ENCODE measurements at regions not wholly inside any gene's neighbourhood (a gene's known extent, or its start where the extent isn't known, plus 50 kb on each side); places are given as distances from the start of the nearest gene placed in this dataset.

DNA sequence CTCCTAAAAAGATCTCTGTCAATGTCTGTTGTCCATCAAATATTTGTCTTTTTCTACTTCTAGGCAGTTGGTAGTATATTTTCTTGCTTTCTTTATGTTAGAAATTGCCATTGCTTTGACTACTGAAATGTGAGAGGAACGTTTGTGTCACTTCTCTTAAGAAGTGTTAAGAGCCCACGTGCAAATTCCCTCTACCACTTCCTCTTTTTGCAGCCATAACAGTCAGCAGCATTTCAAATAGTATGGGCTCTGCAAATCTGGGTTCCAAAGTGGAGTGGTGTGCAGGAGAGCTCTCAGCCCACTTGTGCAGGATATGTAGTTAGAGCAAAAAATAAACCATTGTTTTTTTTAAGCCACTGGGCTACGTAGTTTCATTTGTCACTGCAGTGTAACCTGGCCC is 314.0 kb downstream of the MEIS1 start:
- Histone ChIP-seq H2AFZ (no peak overlapping the region), H3K79me2 (no peaks in the 10 kb centered on the region)

DNA sequence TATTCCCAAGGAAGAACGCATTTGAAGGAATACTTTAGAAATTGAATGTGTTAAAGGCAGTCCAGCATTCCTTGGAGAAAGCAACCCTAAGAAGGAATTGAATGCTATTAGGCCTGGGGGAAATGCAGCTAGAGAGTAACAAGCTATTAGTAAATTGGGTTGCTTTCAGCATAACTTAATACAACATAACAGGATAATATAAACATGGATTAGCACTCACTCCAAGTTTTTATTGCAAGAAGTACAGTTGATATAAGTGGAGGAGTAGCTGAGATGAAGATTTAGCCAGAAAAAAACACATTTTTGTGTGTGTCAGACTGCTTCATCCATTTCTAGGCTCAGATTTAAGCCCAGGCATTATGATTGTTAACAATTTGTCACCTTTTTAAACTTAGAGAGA is 314.6 kb downstream of the MEIS1 start:
- Histone ChIP-seq H3K36me3 (ENCODE audit: control insufficient read depth, insufficient read depth, low read length) (no peaks in the 10 kb centered on the region), H3K4me1 (no peaks in the 10 kb centered on the region), H3K27ac (no peak overlapping the region), H3K4me2 (ENCODE audit: low read length) (no peak overlapping the region), H3K9me3 (ENCODE audit: control insufficient read depth, low read length) (no peaks in the 10 kb centered on the region), H3K4me3 (ENCODE audit: low read depth, low read length) (no peak overlapping the region), H3K27me3 (ENCODE audit: control insufficient read depth, insufficient read depth, low read length) (no peaks in the 10 kb centered on the region), H3K9ac (no peak overlapping the region), H3K79me2 (no peaks in the 10 kb centered on the region), H2AFZ (no peak overlapping the region)
- TF ChIP-seq, protein P1, sequence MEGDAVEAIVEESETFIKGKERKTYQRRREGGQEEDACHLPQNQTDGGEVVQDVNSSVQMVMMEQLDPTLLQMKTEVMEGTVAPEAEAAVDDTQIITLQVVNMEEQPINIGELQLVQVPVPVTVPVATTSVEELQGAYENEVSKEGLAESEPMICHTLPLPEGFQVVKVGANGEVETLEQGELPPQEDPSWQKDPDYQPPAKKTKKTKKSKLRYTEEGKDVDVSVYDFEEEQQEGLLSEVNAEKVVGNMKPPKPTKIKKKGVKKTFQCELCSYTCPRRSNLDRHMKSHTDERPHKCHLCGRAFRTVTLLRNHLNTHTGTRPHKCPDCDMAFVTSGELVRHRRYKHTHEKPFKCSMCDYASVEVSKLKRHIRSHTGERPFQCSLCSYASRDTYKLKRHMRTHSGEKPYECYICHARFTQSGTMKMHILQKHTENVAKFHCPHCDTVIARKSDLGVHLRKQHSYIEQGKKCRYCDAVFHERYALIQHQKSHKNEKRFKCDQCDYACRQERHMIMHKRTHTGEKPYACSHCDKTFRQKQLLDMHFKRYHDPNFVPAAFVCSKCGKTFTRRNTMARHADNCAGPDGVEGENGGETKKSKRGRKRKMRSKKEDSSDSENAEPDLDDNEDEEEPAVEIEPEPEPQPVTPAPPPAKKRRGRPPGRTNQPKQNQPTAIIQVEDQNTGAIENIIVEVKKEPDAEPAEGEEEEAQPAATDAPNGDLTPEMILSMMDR (IDR thresholded peaks at IDR 0.05) = no peak

More for the DNA sequence above, 314.0 kb downstream of the MEIS1 start:
- Histone ChIP-seq H3K9ac (no peak overlapping the region), H3K4me3 (ENCODE audit: low read depth, low read length) (no peak overlapping the region), H3K4me1 (no peaks in the 10 kb centered on the region), H3K36me3 (ENCODE audit: control insufficient read depth, insufficient read depth, low read length) (no peaks in the 10 kb centered on the region), H3K4me2 (ENCODE audit: low read length) (no peak overlapping the region), H3K9me3 (ENCODE audit: control insufficient read depth, low read length) (no peaks in the 10 kb centered on the region), H3K27me3 (ENCODE audit: control insufficient read depth, insufficient read depth, low read length) (no peaks in the 10 kb centered on the region), H3K27ac (no peak overlapping the region)
- TF ChIP-seq, protein P1 (IDR thresholded peaks at IDR 0.05) = no peak

DNA sequence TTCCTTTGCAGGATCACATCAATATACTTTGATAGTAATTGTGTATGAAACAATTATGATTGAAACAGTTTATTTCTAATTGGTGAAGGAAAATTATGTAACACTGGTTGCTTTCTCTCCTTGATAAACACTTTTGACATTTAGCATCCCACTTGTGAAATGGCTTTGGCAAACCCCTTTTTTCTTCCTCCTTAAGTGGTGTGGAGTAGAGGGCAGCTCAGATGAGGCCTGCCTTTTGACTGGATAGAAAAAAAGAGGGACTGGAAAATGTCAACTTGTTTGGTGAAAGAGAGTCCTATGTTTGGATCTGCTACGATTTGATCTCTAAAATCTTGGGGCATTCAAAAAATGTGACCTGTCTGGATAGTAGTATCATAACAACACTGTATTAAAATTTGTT is 318.3 kb downstream of the MEIS1 start:
- Histone ChIP-seq H3K9ac (no peak overlapping the region), H3K9me3 (ENCODE audit: control insufficient read depth, low read length) (no peaks in the 10 kb centered on the region), H3K4me1 (no peaks in the 10 kb centered on the region), H3K36me3 (ENCODE audit: control insufficient read depth, insufficient read depth, low read length) (no peaks in the 10 kb centered on the region), H2AFZ (no peak overlapping the region), H3K4me2 (ENCODE audit: low read length) (no peak overlapping the region), H3K27me3 (ENCODE audit: control insufficient read depth, insufficient read depth, low read length) (no peaks in the 10 kb centered on the region), H3K27ac (no peak overlapping the region), H3K4me3 (ENCODE audit: low read depth, low read length) (no peak overlapping the region), H3K79me2 (no peaks in the 10 kb centered on the region)
- TF ChIP-seq, protein P1 (IDR thresholded peaks at IDR 0.05) = no peak

DNA sequence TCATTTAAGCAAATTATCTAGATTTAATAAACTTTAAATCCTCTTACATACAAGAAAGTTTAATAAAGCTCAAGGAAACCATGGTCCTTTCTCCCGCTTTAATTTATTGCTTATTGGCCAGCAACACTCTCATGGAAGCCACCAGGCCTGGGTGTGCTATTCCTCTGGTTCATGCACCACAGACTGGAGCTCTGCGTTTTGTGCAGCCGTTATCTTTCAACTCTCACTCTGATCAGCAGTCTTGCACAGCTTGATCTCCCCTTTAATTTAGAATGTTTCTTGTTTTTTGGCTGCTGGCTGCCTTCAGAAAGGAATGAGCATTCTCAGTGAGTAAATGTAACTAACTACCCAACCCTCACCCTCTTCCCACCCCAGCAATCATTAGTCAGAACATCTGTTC is 318.7 kb downstream of the MEIS1 start:
- TF ChIP-seq, protein P1 (IDR thresholded peaks at IDR 0.05) = no peak
- no peak overlapping the region for H2AFZ ChIP-seq
- H3K4me2 ChIP-seq (ENCODE audit: low read length) = no peak overlapping the region
- no peaks in the 10 kb centered on the region for H3K27me3 ChIP-seq (ENCODE audit: control insufficient read depth, insufficient read depth, low read length)
- H3K9ac ChIP-seq = no peak overlapping the region
- no peak overlapping the region for H3K4me3 ChIP-seq (ENCODE audit: low read depth, low read length)
- H3K4me1 ChIP-seq = no peaks in the 10 kb centered on the region
- no peak overlapping the region for H3K27ac ChIP-seq
- no peaks in the 10 kb centered on the region for H3K79me2 ChIP-seq
- no peaks in the 10 kb centered on the region for H3K36me3 ChIP-seq (ENCODE audit: control insufficient read depth, insufficient read depth, low read length)
- H3K9me3 ChIP-seq (ENCODE audit: control insufficient read depth, low read length) = no peaks in the 10 kb centered on the region

DNA sequence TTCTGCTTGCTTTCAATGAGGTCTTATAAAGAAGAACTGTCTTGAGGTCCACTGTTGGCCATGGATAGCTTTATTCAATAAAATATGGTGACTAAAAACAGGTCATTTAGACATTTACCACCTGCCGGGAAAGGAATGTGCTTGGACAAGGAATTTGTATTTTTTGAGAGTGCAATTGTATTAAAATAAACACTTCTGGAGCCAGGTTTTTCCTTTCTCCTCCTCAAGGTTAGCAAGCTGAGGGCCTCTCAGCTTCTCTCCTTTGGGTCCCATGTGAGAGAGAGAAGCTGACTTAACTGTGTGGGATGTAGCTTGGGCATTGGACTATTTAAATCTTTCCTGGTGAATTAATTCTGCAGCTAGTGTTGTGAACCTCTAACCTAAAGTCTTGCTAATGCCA is 321.0 kb downstream of the MEIS1 start:
- no peaks in the 10 kb centered on the region for H3K4me1 ChIP-seq
- no peaks in the 10 kb centered on the region for H3K27me3 ChIP-seq (ENCODE audit: control insufficient read depth, insufficient read depth, low read length)
- H3K9ac ChIP-seq = no peak overlapping the region
- TF ChIP-seq, protein P1 (IDR thresholded peaks at IDR 0.05) = no peak
- H3K27ac ChIP-seq = no peak overlapping the region
- no peaks in the 10 kb centered on the region for H3K79me2 ChIP-seq
- no peak overlapping the region for H2AFZ ChIP-seq
- H3K9me3 ChIP-seq (ENCODE audit: control insufficient read depth, low read length) = no peaks in the 10 kb centered on the region
- no peaks in the 10 kb centered on the region for H3K36me3 ChIP-seq (ENCODE audit: control insufficient read depth, insufficient read depth, low read length)
- H3K4me3 ChIP-seq (ENCODE audit: low read depth, low read length) = no peak overlapping the region
- H3K4me2 ChIP-seq (ENCODE audit: low read length) = no peak overlapping the region
